ENCODE measurements at regions not wholly inside any gene's neighbourhood (a gene's known extent, or its start where the extent isn't known, plus 50 kb on each side); places are given as distances from the start of the nearest gene placed in this dataset.

DNA sequence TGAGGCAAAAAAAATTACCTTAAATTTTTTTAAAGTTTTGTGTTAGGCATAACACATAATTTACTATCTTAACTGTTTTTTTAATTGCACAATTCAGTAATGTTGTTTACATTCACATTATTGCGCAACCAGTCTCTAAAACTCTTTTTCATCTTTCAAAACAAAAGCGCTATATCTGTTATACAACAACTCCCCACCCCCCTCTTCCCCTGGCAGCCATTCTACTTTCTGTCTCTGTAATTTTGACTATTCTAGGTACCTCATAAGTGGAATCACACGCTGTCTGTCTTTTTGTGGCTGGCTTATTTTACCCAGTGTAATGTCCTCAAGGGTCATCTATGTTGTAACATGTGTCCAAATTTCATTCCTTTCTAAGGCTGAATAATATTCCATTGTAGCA is 241.5 kb upstream of the DMRT1 start:
- no peak overlapping the region for H3K4me3 ChIP-seq (ENCODE audit: low read depth in 1 of 5, low read length in 5 of 5)

DNA sequence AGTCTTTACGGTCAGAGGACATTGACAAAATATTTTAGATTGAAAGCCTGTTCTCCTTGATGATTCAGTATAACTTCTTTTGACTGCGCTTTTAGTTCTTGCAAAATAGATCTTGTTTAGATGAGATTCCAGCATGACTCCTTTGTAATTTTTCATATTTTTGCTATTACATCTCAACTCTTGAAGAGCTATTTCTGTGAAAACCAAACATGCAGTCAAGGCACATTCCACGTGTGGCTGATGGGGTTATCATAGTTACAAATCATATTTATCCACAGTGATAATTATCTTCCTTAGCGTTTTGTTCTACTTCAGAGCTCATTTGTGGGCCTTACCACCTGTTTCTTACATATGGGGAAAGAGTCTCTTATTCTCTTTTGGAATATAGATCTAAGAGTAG is 238.8 kb upstream of the DMRT1 start:
- H3K9ac ChIP-seq (ENCODE audit: low read length in 5 of 5): no peak overlapping the region
- no peaks in the 10 kb centered on the region for H3K27me3 ChIP-seq (ENCODE audit: control insufficient read depth in 5 of 5, insufficient read depth in 4 of 5, low read length in 5 of 5)
- H3K36me3 ChIP-seq (ENCODE audit: control insufficient read depth in 5 of 5, insufficient read depth in 5 of 5, low read length in 5 of 5): no peaks in the 10 kb centered on the region
- H3K4me3 ChIP-seq (ENCODE audit: low read depth in 1 of 5, low read length in 5 of 5): no peak overlapping the region
- no peak overlapping the region for H3K27ac ChIP-seq (ENCODE audit: low read depth, low read length)
- no peaks in the 10 kb centered on the region for H3K4me1 ChIP-seq (ENCODE audit: control insufficient read depth in 5 of 5, insufficient read depth in 5 of 5, low read length in 5 of 5)
- H3K9me3 ChIP-seq (ENCODE audit: control insufficient read depth in 5 of 5, low read length in 5 of 5): no peaks in the 10 kb centered on the region

More for the DNA sequence above, 241.5 kb upstream of the DMRT1 start:
- Histone ChIP-seq H3K27ac (ENCODE audit: low read depth, low read length) (no peak overlapping the region), H3K9me3 (ENCODE audit: control insufficient read depth in 5 of 5, low read length in 5 of 5) (no peaks in the 10 kb centered on the region), H3K36me3 (ENCODE audit: control insufficient read depth in 5 of 5, insufficient read depth in 5 of 5, low read length in 5 of 5) (no peaks in the 10 kb centered on the region), H3K27me3 (ENCODE audit: control insufficient read depth in 5 of 5, insufficient read depth in 4 of 5, low read length in 5 of 5) (no peaks in the 10 kb centered on the region), H3K4me1 (ENCODE audit: control insufficient read depth in 5 of 5, insufficient read depth in 5 of 5, low read length in 5 of 5) (no peaks in the 10 kb centered on the region), H3K9ac (ENCODE audit: low read length in 5 of 5) (no peak overlapping the region)

DNA sequence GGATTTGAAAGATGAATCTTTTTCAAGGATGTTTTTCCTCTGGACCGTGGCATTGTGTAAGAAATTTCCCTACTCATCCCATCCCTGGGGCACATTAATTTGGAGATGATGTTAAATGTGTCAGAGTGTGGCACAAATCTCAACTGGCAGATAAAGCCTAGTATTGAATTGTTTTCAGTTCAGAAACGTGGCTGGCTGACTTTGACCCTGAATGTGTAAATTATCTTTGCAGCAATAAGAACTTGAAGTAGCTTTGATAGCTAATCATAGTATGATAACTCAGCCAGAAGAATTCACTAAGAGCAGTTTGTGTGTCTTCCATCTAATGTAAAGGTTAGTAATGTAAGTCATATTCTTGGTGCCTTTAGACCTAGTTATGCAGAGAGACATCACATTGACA is 238.4 kb upstream of the DMRT1 start:
- Histone ChIP-seq H3K4me3 (ENCODE audit: low read depth in 1 of 5, low read length in 5 of 5) (no peak overlapping the region), H3K27ac (ENCODE audit: low read depth, low read length) (no peak overlapping the region), H3K36me3 (ENCODE audit: control insufficient read depth in 5 of 5, insufficient read depth in 5 of 5, low read length in 5 of 5) (no peaks in the 10 kb centered on the region), H3K9ac (ENCODE audit: low read length in 5 of 5) (peak overlapping the region in 1 of 5 donors; percentile 1), H3K4me1 (ENCODE audit: control insufficient read depth in 5 of 5, insufficient read depth in 5 of 5, low read length in 5 of 5) (no peaks in the 10 kb centered on the region), H3K9me3 (ENCODE audit: control insufficient read depth in 5 of 5, low read length in 5 of 5) (no peaks in the 10 kb centered on the region), H3K27me3 (ENCODE audit: control insufficient read depth in 5 of 5, insufficient read depth in 4 of 5, low read length in 5 of 5) (no peaks in the 10 kb centered on the region)

DNA sequence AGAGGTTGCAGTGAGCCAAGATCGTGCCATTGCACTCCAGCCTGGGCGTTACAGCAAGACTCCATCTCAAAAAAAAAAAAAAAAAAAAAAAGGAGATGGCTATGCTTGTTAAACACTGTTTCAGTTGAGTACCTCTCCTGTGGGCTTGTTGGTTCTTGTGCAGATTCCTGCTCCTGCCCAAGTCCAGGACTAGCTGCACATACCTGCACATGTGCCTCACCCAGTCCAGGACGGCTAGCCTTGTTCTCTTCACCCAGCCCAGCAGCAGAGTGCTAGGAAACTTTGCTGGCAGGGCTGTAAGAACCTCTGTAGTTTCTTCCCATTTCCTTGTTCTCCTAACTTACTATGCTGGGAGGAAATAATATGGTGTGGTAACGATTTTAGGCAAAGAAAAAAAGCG is 234.1 kb upstream of the DMRT1 start:
- H3K4me1 ChIP-seq (ENCODE audit: control insufficient read depth in 5 of 5, insufficient read depth in 5 of 5, low read length in 5 of 5): no peaks in the 10 kb centered on the region
- H3K27ac ChIP-seq (ENCODE audit: low read depth, low read length): no peak overlapping the region
- H3K9ac ChIP-seq (ENCODE audit: low read length in 5 of 5): no peak overlapping the region
- H3K36me3 ChIP-seq (ENCODE audit: control insufficient read depth in 5 of 5, insufficient read depth in 5 of 5, low read length in 5 of 5): no peaks in the 10 kb centered on the region
- no peaks in the 10 kb centered on the region for H3K27me3 ChIP-seq (ENCODE audit: control insufficient read depth in 5 of 5, insufficient read depth in 4 of 5, low read length in 5 of 5)
- no peaks in the 10 kb centered on the region for H3K9me3 ChIP-seq (ENCODE audit: control insufficient read depth in 5 of 5, low read length in 5 of 5)
- no peak overlapping the region for H3K4me3 ChIP-seq (ENCODE audit: low read depth in 1 of 5, low read length in 5 of 5)

DNA sequence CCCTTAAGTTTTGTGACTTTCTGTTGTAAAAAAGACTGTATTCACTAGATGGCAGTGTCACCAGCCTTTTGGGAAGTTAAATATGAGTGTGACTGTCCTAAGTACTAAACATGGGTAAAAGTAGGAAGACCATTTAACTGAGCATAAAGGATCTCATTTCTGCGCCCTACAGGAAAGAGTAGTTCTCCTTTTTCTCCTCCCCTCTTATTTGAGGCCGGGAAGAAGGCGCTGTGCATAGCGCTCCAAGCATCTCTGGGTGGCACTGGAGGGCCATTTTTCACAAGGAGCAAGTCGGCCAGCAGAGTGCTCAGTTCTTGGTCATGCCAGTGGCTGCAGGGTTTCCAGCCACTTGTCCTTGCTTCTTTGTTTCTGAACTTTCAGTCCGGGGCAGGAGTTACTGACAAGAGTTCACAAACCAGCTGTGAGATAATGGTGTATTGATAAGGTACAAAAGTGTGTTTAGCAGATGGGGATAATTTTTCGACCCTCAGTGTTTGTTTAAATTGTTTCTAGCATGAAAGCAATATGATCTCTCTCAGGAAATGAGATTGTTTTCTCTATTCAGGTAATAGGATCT is 227.6 kb upstream of the DMRT1 start:
- no peaks in the 10 kb centered on the region for H3K9me3 ChIP-seq (ENCODE audit: control insufficient read depth in 5 of 5, low read length in 5 of 5)
- H3K9ac ChIP-seq (ENCODE audit: low read length in 5 of 5): peak overlapping the region in 1 of 5 donors; percentile 22
- H3K27ac ChIP-seq (ENCODE audit: low read depth, low read length): peak overlapping the region; percentile 38
- H3K27me3 ChIP-seq (ENCODE audit: control insufficient read depth in 5 of 5, insufficient read depth in 4 of 5, low read length in 5 of 5): no peaks in the 10 kb centered on the region
- H3K4me1 ChIP-seq (ENCODE audit: control insufficient read depth in 5 of 5, insufficient read depth in 5 of 5, low read length in 5 of 5): peaks cover 0 to 12% (median 9%) of the 10 kb centered on the region in 5 donors
- peak overlapping the region in 2 of 5 donors; percentile 18 to 34 for H3K4me3 ChIP-seq (ENCODE audit: low read depth in 1 of 5, low read length in 5 of 5)
- H3K36me3 ChIP-seq (ENCODE audit: control insufficient read depth in 5 of 5, insufficient read depth in 5 of 5, low read length in 5 of 5): no peaks in the 10 kb centered on the region

DNA sequence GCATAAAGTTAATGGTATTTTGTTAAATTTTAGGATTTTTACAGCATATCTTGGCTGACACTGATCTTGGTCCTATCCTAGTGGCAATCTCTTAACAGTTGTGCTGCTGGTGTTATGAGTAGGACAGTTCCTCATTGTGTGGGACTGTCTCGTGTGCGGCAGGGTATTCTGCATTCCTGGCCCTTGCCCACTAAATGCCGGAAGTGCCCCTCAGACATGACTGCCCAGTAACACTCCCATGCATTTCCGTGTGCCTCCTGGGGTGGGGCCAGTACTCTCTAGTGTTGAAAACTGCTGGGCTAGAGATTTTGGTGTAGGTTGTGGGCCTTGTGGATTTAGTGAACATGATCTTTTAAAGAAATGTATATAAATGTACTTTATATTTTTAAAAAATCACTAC is 227.1 kb upstream of the DMRT1 start:
- H3K36me3 ChIP-seq (ENCODE audit: control insufficient read depth in 5 of 5, insufficient read depth in 5 of 5, low read length in 5 of 5): no peaks in the 10 kb centered on the region
- H3K4me3 ChIP-seq (ENCODE audit: low read depth in 1 of 5, low read length in 5 of 5): no peak overlapping the region
- H3K27ac ChIP-seq (ENCODE audit: low read depth, low read length): peak overlapping the region; percentile 38
- H3K9ac ChIP-seq (ENCODE audit: low read length in 5 of 5): peak overlapping the region in 2 of 5 donors; percentile 11 to 22
- no peaks in the 10 kb centered on the region for H3K27me3 ChIP-seq (ENCODE audit: control insufficient read depth in 5 of 5, insufficient read depth in 4 of 5, low read length in 5 of 5)
- peaks cover 0 to 12% (median 9%) of the 10 kb centered on the region in 5 donors for H3K4me1 ChIP-seq (ENCODE audit: control insufficient read depth in 5 of 5, insufficient read depth in 5 of 5, low read length in 5 of 5)
- no peaks in the 10 kb centered on the region for H3K9me3 ChIP-seq (ENCODE audit: control insufficient read depth in 5 of 5, low read length in 5 of 5)

DNA sequence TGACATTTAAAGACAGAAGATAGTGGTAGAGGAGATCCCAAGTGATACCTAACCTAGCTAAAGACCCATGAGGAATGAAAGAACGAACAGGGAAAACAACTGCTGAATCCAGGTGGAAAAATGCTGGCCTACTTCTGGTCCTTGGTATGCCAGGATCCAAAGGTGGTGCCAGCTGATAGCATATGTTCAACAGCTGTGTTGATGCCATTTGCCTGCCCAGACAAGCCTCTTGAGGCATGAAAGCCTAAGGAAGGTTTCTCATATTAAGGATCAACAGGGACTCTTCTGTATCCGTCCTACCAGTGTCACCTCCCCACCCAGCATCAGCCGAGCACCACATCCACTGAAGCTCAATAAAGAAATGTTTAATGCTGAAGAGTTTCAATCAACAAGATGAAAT is 225.7 kb upstream of the DMRT1 start:
- no peak overlapping the region for H3K4me3 ChIP-seq (ENCODE audit: low read depth in 1 of 5, low read length in 5 of 5)
- H3K27ac ChIP-seq (ENCODE audit: low read depth, low read length): no peak overlapping the region
- H3K9ac ChIP-seq (ENCODE audit: low read length in 5 of 5): no peak overlapping the region
- peaks cover 0 to 12% (median 9%) of the 10 kb centered on the region in 5 donors for H3K4me1 ChIP-seq (ENCODE audit: control insufficient read depth in 5 of 5, insufficient read depth in 5 of 5, low read length in 5 of 5)
- H3K27me3 ChIP-seq (ENCODE audit: control insufficient read depth in 5 of 5, insufficient read depth in 4 of 5, low read length in 5 of 5): no peaks in the 10 kb centered on the region
- no peaks in the 10 kb centered on the region for H3K9me3 ChIP-seq (ENCODE audit: control insufficient read depth in 5 of 5, low read length in 5 of 5)
- no peaks in the 10 kb centered on the region for H3K36me3 ChIP-seq (ENCODE audit: control insufficient read depth in 5 of 5, insufficient read depth in 5 of 5, low read length in 5 of 5)

DNA sequence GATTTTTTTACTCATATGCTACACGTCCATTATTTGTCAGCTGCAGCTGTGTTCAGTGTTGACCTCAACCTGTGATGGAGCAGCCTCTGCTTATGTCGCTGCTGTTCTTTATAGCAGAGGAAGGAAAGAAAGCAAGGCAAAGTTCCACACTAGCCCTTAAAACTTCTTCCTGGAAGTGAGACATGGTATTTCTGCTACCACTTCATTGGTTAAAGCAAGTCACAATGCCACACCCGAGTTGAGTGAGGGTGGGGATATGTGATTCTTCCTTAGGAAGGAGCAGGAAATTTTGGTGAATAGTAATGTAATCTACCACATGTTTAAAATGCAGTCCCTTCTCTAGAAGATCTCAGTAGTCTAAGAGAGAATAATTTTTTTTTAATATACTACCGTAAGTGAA is 224.8 kb upstream of the DMRT1 start:
- Histone ChIP-seq H3K27ac (ENCODE audit: low read depth, low read length) (no peak overlapping the region), H3K36me3 (ENCODE audit: control insufficient read depth in 5 of 5, insufficient read depth in 5 of 5, low read length in 5 of 5) (no peaks in the 10 kb centered on the region), H3K4me1 (ENCODE audit: control insufficient read depth in 5 of 5, insufficient read depth in 5 of 5, low read length in 5 of 5) (peaks cover 5 to 19% (median 13%) of the 10 kb centered on the region in 5 donors), H3K4me3 (ENCODE audit: low read depth in 1 of 5, low read length in 5 of 5) (no peak overlapping the region), H3K9ac (ENCODE audit: low read length in 5 of 5) (no peak overlapping the region), H3K9me3 (ENCODE audit: control insufficient read depth in 5 of 5, low read length in 5 of 5) (no peaks in the 10 kb centered on the region), H3K27me3 (ENCODE audit: control insufficient read depth in 5 of 5, insufficient read depth in 4 of 5, low read length in 5 of 5) (no peaks in the 10 kb centered on the region)

DNA sequence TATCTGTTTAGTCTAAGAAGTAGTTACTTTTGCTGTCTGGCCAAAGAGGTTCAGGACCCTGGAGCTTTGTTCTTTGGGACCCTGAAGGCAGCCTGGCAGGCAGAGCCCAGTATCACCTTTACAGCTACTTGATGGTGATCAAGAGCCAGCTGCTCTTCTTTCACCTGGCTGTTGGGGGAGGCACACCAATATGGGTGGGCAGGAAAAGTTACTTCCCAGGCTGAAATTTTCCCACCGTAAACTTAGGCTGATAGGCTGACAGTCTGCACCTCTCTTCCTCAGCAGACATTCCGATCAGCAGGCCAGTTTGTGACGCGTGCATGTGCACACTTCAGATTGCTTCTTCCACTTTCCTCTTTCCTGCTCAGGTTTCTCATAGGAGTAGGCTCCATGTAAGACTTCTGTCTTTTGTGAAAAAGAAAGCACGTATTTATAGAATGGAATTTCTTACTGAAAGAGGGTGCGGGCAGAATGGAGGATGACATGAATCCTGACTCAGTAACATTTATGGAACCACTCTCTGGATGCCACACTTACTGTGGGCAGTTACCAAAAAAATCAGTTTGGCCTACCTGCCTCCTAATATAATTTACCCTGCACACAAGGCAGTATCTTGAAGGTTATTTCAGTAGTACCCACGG is 223.9 kb upstream of the DMRT1 start:
- Histone ChIP-seq H3K27me3 (ENCODE audit: control insufficient read depth in 5 of 5, insufficient read depth in 4 of 5, low read length in 5 of 5) (no peaks in the 10 kb centered on the region), H3K4me3 (ENCODE audit: low read depth in 1 of 5, low read length in 5 of 5) (no peak overlapping the region), H3K9me3 (ENCODE audit: control insufficient read depth in 5 of 5, low read length in 5 of 5) (no peaks in the 10 kb centered on the region), H3K36me3 (ENCODE audit: control insufficient read depth in 5 of 5, insufficient read depth in 5 of 5, low read length in 5 of 5) (no peaks in the 10 kb centered on the region), H3K27ac (ENCODE audit: low read depth, low read length) (no peak overlapping the region), H3K9ac (ENCODE audit: low read length in 5 of 5) (no peak overlapping the region), H3K4me1 (ENCODE audit: control insufficient read depth in 5 of 5, insufficient read depth in 5 of 5, low read length in 5 of 5) (peaks cover 6 to 20% (median 15%) of the 10 kb centered on the region in 5 donors)

DNA sequence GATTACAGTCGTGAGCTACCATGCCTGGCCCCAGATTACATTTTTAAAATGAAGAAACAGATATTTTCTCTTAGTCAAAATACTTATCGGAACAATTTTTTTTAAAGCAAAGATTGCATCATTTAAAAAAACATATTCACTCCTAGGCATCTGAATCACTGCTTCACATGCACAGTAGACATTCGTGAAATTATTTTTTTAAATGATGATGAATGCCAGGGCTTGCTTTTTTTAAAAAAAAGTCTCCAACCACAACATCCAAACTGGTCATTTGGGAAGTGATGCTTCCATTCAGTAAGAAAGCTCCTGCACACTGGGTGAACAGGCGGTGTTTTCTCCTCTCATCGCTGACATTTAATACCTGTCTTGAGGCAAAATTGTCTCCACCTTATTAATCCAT is 223.0 kb upstream of the DMRT1 start:
- no peak overlapping the region for H3K9ac ChIP-seq (ENCODE audit: low read length in 5 of 5)
- H3K4me3 ChIP-seq (ENCODE audit: low read depth in 1 of 5, low read length in 5 of 5): no peak overlapping the region
- no peaks in the 10 kb centered on the region for H3K27me3 ChIP-seq (ENCODE audit: control insufficient read depth in 5 of 5, insufficient read depth in 4 of 5, low read length in 5 of 5)
- H3K36me3 ChIP-seq (ENCODE audit: control insufficient read depth in 5 of 5, insufficient read depth in 5 of 5, low read length in 5 of 5): no peaks in the 10 kb centered on the region
- H3K4me1 ChIP-seq (ENCODE audit: control insufficient read depth in 5 of 5, insufficient read depth in 5 of 5, low read length in 5 of 5): peaks cover 6 to 20% (median 15%) of the 10 kb centered on the region in 5 donors
- no peaks in the 10 kb centered on the region for H3K9me3 ChIP-seq (ENCODE audit: control insufficient read depth in 5 of 5, low read length in 5 of 5)
- H3K27ac ChIP-seq (ENCODE audit: low read depth, low read length): no peak overlapping the region
